HepG2 (cell line): ENCODE measurements at regions not wholly inside any gene's neighbourhood (a gene's known extent, or its start where the extent isn't known, plus 50 kb on each side); places are given as distances from the start of the nearest gene placed in this dataset.

Experiments
- ATAC-seq: fragments of 200-7000 bp; cut with Tn5 transposase; 3 replicates; pipeline ENCODE4 v1.9.1; 2020; ENCODE audit warnings: mild to moderate bottlenecking, moderate library complexity
- BruUV-seq: library from RNA; stranded (reverse); fragments of 400-500 nt; replicated peaks from 2 replicates; lab custom pipeline; 2021; lab: Mats Ljungman, UMichigan
- CTCF ChIA-PET: fragments of 300-600 bp; formaldehyde crosslinking; extraction: SDS; loops from one replicate; lab custom pipeline; 2021; ENCODE audit warnings: low total read pairs, inconsistent platforms, low intra/inter-chr PET ratio; lab: Yijun Ruan, JAX
- POLR2A ChIA-PET: fragments of 350-600 bp; sonication (Branson Sonifier 250); formaldehyde crosslinking; loops from one replicate; lab custom pipeline; 2020; ENCODE audit warnings: antibody characterized with exemption, inconsistent platforms; lab: Yijun Ruan, JAX
- DNase-seq: peaks from one replicate; pipeline ENCODE4 v3.0.0-alpha.2; 2015; ENCODE audit warnings: low spot score
- FAIRE-seq: peaks from 3 replicates; lab custom pipeline; 2011; peaks lifted over from hg19 to GRCh38; lab: Jason Lieb, UNC
- H2AFZ ChIP-seq: one replicate; pipeline ENCODE4 v1.6.1; 2011; ENCODE audit warnings: low read length, inconsistent platforms
- H3K27ac ChIP-seq: fragments of 300-600 bp; 3 replicates; pipeline ENCODE4 v1.8.0; 2011; ENCODE audit warnings: mixed run types, mild to moderate bottlenecking, mixed read lengths, low read length, inconsistent platforms; ENCODE audit not compliant: insufficient read depth; ENCODE audit errors: extremely low read length
- H3K27me3 ChIP-seq, 2 experiments: fragments of 200-600 bp in 1 of 2; 2 replicates in 1 of 2; 3 replicates in 1 of 2; pipeline versions ENCODE4 v1.6.0 to v1.8.0; 2011; ENCODE audit warnings: low read length in 2 of 2, mild to moderate bottlenecking in 2 of 2, moderate library complexity in 2 of 2, inconsistent platforms in 1 of 2; ENCODE audit not compliant: insufficient read depth in 2 of 2, control insufficient read depth in 1 of 2
- H3K36me3 ChIP-seq, 2 experiments: fragments of 200-600 bp in 1 of 2; replicated peaks in 1 of 2; 2 replicates in 1 of 2; 3 replicates in 1 of 2; pipeline versions ENCODE4 v1.5.1 to v1.8.0; 2011; ENCODE audit warnings: low read length in 2 of 2, inconsistent platforms in 1 of 2; ENCODE audit not compliant: insufficient read depth in 2 of 2, control insufficient read depth in 1 of 2
- H3K4me1 ChIP-seq: 2 replicates; pipeline ENCODE4 v1.5.1; 2012; ENCODE audit warnings: low read length, inconsistent platforms; ENCODE audit not compliant: insufficient read depth
- H3K4me2 ChIP-seq: 2 replicates; pipeline ENCODE4 v1.6.0; 2011; ENCODE audit warnings: low read depth, low read length, inconsistent platforms
- H3K4me3 ChIP-seq, 3 experiments: fragments of 200-600 bp in 1 of 3; sonication (generic), shearing (Covaris generic) in 1 of 3; replicated peaks in 1 of 3; 2 replicates each; pipeline ENCODE4 v1.5.1; 2011 to 2016; ENCODE audit warnings: low read length in 3 of 3, inconsistent platforms in 2 of 3, low read depth in 2 of 3, mild to moderate bottlenecking in 2 of 3, control low read depth in 1 of 3, mixed read lengths in 1 of 3; ENCODE audit not compliant: insufficient read depth in 1 of 3
- H3K79me2 ChIP-seq: one replicate; pipeline ENCODE4 v1.6.1; 2011; ENCODE audit warnings: low read length, inconsistent platforms; ENCODE audit not compliant: insufficient read depth
- H3K9ac ChIP-seq: 2 replicates; pipeline ENCODE4 v1.6.0; 2011; ENCODE audit warnings: mild to moderate bottlenecking, low read depth, low read length, inconsistent platforms; ENCODE audit not compliant: insufficient read depth
- H3K9me3 ChIP-seq: 2 replicates; pipeline ENCODE4 v1.5.1; 2012; ENCODE audit warnings: mild to moderate bottlenecking, low read length
- H4K20me1 ChIP-seq: 2 replicates; pipeline ENCODE4 v1.6.0; 2011; ENCODE audit warnings: inconsistent platforms, mild to moderate bottlenecking, low read length, moderate library complexity; ENCODE audit not compliant: insufficient read depth
- AGO1 ChIP-seq: fragments of 200-400 bp; formaldehyde crosslinking; IDR thresholded peaks from 2 replicates; pipeline ENCODE4 v1.6.1; 2017; ENCODE audit warnings: mild to moderate bottlenecking, low read depth, low read length, moderate library complexity; ENCODE audit not compliant: poor library complexity, severe bottlenecking
- AKAP8 ChIP-seq: sonication (generic); formaldehyde crosslinking; IDR thresholded peaks from 2 replicates; pipeline ENCODE4 v1.5.1; 2020; ENCODE audit warnings: mild to moderate bottlenecking, missing genetic modification reagents
- CEBPZ ChIP-seq: IDR thresholded peaks from 2 replicates; pipeline ENCODE4 v1.6.1; 2012; ENCODE audit warnings: low read length, improper control_type of control experiment
- GMEB2 ChIP-seq: IDR thresholded peaks from 2 replicates; pipeline ENCODE4 v1.6.1; 2016; ENCODE audit warnings: missing biosample characterization, missing genetic modification reagents, low read depth
- PLSCR1 ChIP-seq: sonication (generic); formaldehyde crosslinking; IDR thresholded peaks from 2 replicates; pipeline ENCODE4 v1.5.0; 2020; ENCODE audit warnings: missing genetic modification reagents, mild to moderate bottlenecking, borderline replicate concordance
- SP1 ChIP-seq, 2 experiments: fragments of 450-650 bp in 1 of 2; sonication (generic) in 1 of 2; formaldehyde crosslinking in 1 of 2; IDR thresholded peaks; 2 replicates each; pipeline versions ENCODE4 v1.4.0 to v1.6.1; 2016 to 2020; ENCODE audit warnings: missing genetic modification reagents in 1 of 2
- SPEN ChIP-seq: sonication (generic); formaldehyde crosslinking; IDR thresholded peaks from 2 replicates; pipeline ENCODE4 v1.5.1; 2020; ENCODE audit warnings: low read depth, mild to moderate bottlenecking, missing genetic modification reagents
- TCF7L2 ChIP-seq: IDR thresholded peaks from 2 replicates; pipeline ENCODE4 v1.6.1; 2011; ENCODE audit warnings: mild to moderate bottlenecking, low read depth, low read length, moderate library complexity
- ZBTB21 ChIP-seq: sonication (generic); formaldehyde crosslinking; IDR thresholded peaks from 2 replicates; pipeline ENCODE4 v1.4.0; 2020; ENCODE audit warnings: missing genetic modification reagents
- ZNF576 ChIP-seq: sonication (generic); formaldehyde crosslinking; IDR thresholded peaks from 2 replicates; pipeline ENCODE4 v1.4.0; 2020; ENCODE audit warnings: mild to moderate bottlenecking, missing genetic modification reagents
- ZNF652 ChIP-seq: IDR thresholded peaks from 2 replicates; pipeline ENCODE4 v1.6.1; 2016; ENCODE audit warnings: low read depth, borderline replicate concordance
- ZNF704 ChIP-seq: sonication (generic); formaldehyde crosslinking; IDR thresholded peaks from 2 replicates; pipeline ENCODE4 v1.8.1; 2023; ENCODE audit warnings: mild to moderate bottlenecking, inconsistent platforms, moderate library complexity, missing genetic modification reagents, borderline replicate concordance
- ZNF713 ChIP-seq: sonication (generic); formaldehyde crosslinking; IDR thresholded peaks from 2 replicates; pipeline ENCODE4 v1.4.0; 2020; ENCODE audit warnings: mild to moderate bottlenecking, missing genetic modification reagents
- ZNF75D ChIP-seq: sonication (generic); formaldehyde crosslinking; IDR thresholded peaks from 2 replicates; pipeline ENCODE4 v1.8.1; 2023; ENCODE audit warnings: missing genetic modification reagents, mild to moderate bottlenecking, borderline replicate concordance
- ZNF792 ChIP-seq: IDR thresholded peaks from 2 replicates; pipeline ENCODE4 v1.6.1; 2016
- ZXDC ChIP-seq: sonication (generic); formaldehyde crosslinking; IDR thresholded peaks from 2 replicates; pipeline ENCODE4 v1.5.0; 2020; ENCODE audit warnings: mild to moderate bottlenecking, missing genetic modification reagents
- WGBS: methylation state at CpG from one replicate; pipeline ENCODE4 v1.1.6; 2017; ENCODE audit warnings: low lambda C conversion rate; 5-methylcytosine and 5-hydroxymethylcytosine counted together
- in situ Hi-C: cut with HindIII; loops from 2 replicates; pipeline ENCODE4 v1.10.0; 2017; ENCODE audit warnings: low pct_unique_long_range_greater_than_20kb; ENCODE audit not compliant: extremely low pct_ligation_motif_present
- intact Hi-C: fragments of 100-400 bp; cut with micrococcal nuclease; formaldehyde crosslinking; loops from one replicate; pipeline ENCODE4 v1.10.0; 2022; ENCODE audit not compliant: unreplicated experiment

GRCh38 chr3:159441279-159441678, 547.4 kb upstream of the IL12A start:
- FAIRE-seq = no peak
- H3K4me1 ChIP-seq = no peaks in the 10 kb centered on the region
- ChIA-PET POLR2A (no interaction called here), CTCF (no interaction called here)
- BruUV-seq = no TSS peak
- no peak overlapping the region for H3K27ac ChIP-seq
- no peaks in the 10 kb centered on the region for H3K27me3 ChIP-seq
- DNase-seq = no peak
- no peak overlapping the region for H3K9ac ChIP-seq
- intact Hi-C loops (no loop called here), in situ Hi-C loops (no loop called here)
- no peaks in the 10 kb centered on the region for H4K20me1 ChIP-seq
- ATAC-seq = no peak
- H3K4me3 ChIP-seq = no peak overlapping the region
- no peaks in the 10 kb centered on the region for H3K36me3 ChIP-seq
- H2AFZ ChIP-seq = no peak overlapping the region
- 0% methylated on average over 1 of the region's 1 CpG for WGBS
- H3K4me2 ChIP-seq = no peak overlapping the region
- no peaks in the 10 kb centered on the region for H3K79me2 ChIP-seq
- H3K9me3 ChIP-seq = no peaks in the 10 kb centered on the region
- TF ChIP-seq ZXDC (CRISPR knock-in tag) = no peak
- TF ChIP-seq ZBTB21 (CRISPR knock-in tag) = no peak
- TF ChIP-seq ZNF713 (CRISPR knock-in tag) = no peak
- no peak for TF ChIP-seq ZNF652 (CRISPR knock-in tag)
- no peak for TF ChIP-seq ZNF576 (CRISPR knock-in tag)
- no peak for TF ChIP-seq AGO1
- TF ChIP-seq ZNF75D = no peak
- TF ChIP-seq SP1 (IDR thresholded peaks at IDR 0.05) = no peak
- no peak for TF ChIP-seq SP1 (CRISPR knock-in tag; IDR thresholded peaks at IDR 0.05)
- no peak for TF ChIP-seq GMEB2 (CRISPR knock-in tag)
- no peak for TF ChIP-seq SPEN
- no peak for TF ChIP-seq TCF7L2
- no peak for TF ChIP-seq ZNF704 (CRISPR knock-in tag)
- TF ChIP-seq PLSCR1 (CRISPR knock-in tag) = no peak
- no peak for TF ChIP-seq AKAP8 (CRISPR knock-in tag)
- TF ChIP-seq CEBPZ = no peak
- TF ChIP-seq ZNF792 = no peak
